MV-4-11 (cell line): ENCODE measurements at regions not wholly inside any gene's neighbourhood (a gene's known extent, or its start where the extent isn't known, plus 50 kb on each side); places are given as distances from the start of the nearest gene placed in this dataset.
"Not testable (repeated sequence)": the region's sequence is repeated elsewhere in the genome, so short reads cannot be mapped to it uniquely, and the experiment has no call there.

Source experiments
- DNase-seq: peaks from one replicate; lab custom pipeline; 2025; lab: John Stamatoyannopoulos, UW

- DNase-seq: no peak
Measured at GRCh38 chr14:76264384-76264783, 111.6 kb upstream of the ESRRB start.

- no peak for DNase-seq
Measured at GRCh38 chr14:76267322-76268046, 108.5 kb upstream of the ESRRB start.

GRCh38 chr14:76268047-76268431, 107.9 kb upstream of the ESRRB start:
- no peak for DNase-seq

GRCh38 chr14:76268700-76269099, 107.2 kb upstream of the ESRRB start:
- DNase-seq: no peak

GRCh38 chr14:76271041-76271755, 104.7 kb upstream of the ESRRB start:
- DNase-seq: no peak

GRCh38 chr14:76272349-76272748, 103.6 kb upstream of the ESRRB start:
- DNase-seq: no peak

GRCh38 chr14:76272774-76273173, 103.2 kb upstream of the ESRRB start:
- no peak for DNase-seq

- no peak for DNase-seq
Measured at GRCh38 chr14:76273346-76273745, 102.6 kb upstream of the ESRRB start.

- peak; percentile 7 for DNase-seq
Measured at GRCh38 chr14:76274324-76274723, 101.6 kb upstream of the ESRRB start.

- no peak for DNase-seq
Measured at GRCh38 chr14:76277586-76278130, 98.3 kb upstream of the ESRRB start.

- no peak for DNase-seq
Measured at GRCh38 chr14:76280221-76280620, 95.7 kb upstream of the ESRRB start.

GRCh38 chr14:76282581-76282980, 93.4 kb upstream of the ESRRB start:
- DNase-seq: no peak

GRCh38 chr14:76287063-76287462, 88.9 kb upstream of the ESRRB start:
- no peak for DNase-seq

- no peak for DNase-seq
Measured at GRCh38 chr14:76289276-76289675, 86.7 kb upstream of the ESRRB start.

- DNase-seq: no peak
Measured at GRCh38 chr14:76292561-76292960, 83.4 kb upstream of the ESRRB start.

- DNase-seq: no peak
Measured at GRCh38 chr14:76293221-76293620, 82.7 kb upstream of the ESRRB start.

GRCh38 chr14:76293923-76294322, 82.0 kb upstream of the ESRRB start:
- no peak for DNase-seq

GRCh38 chr14:76294876-76295275, 81.1 kb upstream of the ESRRB start:
- no peak for DNase-seq

- no peak for DNase-seq
Measured at GRCh38 chr14:76298896-76299295, 77.0 kb upstream of the ESRRB start.

GRCh38 chr14:76303188-76303587, 72.7 kb upstream of the ESRRB start:
- not testable (repeated sequence) for DNase-seq

- no peak for DNase-seq
Measured at GRCh38 chr14:76304536-76305267, 71.2 kb upstream of the ESRRB start.

- no peak for DNase-seq
Measured at GRCh38 chr14:76305268-76305826, 70.6 kb upstream of the ESRRB start.
